HEK293 (cell line): ENCODE measurements at regions not wholly inside any gene's neighbourhood (a gene's known extent, or its start where the extent isn't known, plus 50 kb on each side); places are given as distances from the start of the nearest gene placed in this dataset.

ENCODE experiments used
- CTCF ChIA-PET: fragments of 350-600 bp; formaldehyde crosslinking; extraction: SDS; loops from one replicate; lab custom pipeline; 2021; ENCODE audit warnings: antibody characterized with exemption; lab: Yijun Ruan, JAX
- POLR2A ChIA-PET: fragments of 300-600 bp; formaldehyde crosslinking; extraction: SDS; loops from one replicate; lab custom pipeline; 2020; ENCODE audit warnings: antibody characterized with exemption, inconsistent platforms; lab: Yijun Ruan, JAX
- H3K27ac ChIP-seq: fragments of 200-500 bp; sonication (Bioruptor generic); 2 replicates; pipeline ENCODE4 v1.5.1; 2014; ENCODE audit warnings: low read depth, low read length, control low read depth, inconsistent platforms; ENCODE audit errors: extremely low read depth
- H3K36me3 ChIP-seq, 2 experiments: fragments of 200-500 bp in 1 of 2; sonication (Bioruptor generic) in 1 of 2; 1 replicate in 1 of 2; 2 replicates in 1 of 2; pipeline ENCODE4 v1.5.1; 2014 to 2017; ENCODE audit warnings: inconsistent platforms in 2 of 2, low read length in 2 of 2; ENCODE audit not compliant: control insufficient read depth in 2 of 2, insufficient read depth in 1 of 2
- H3K4me1 ChIP-seq: fragments of 200-500 bp; sonication (Bioruptor generic); 2 replicates; pipeline ENCODE4 v1.5.1; 2014; ENCODE audit warnings: mild to moderate bottlenecking, low read length, inconsistent platforms; ENCODE audit not compliant: control insufficient read depth, insufficient read depth
- H3K4me3 ChIP-seq: 2 replicates; pipeline ENCODE4 v1.5.1; 2011; ENCODE audit warnings: low read depth, mild to moderate bottlenecking, control low read depth, low read length, moderate library complexity
- H3K9me3 ChIP-seq: fragments of 200-500 bp; sonication (Bioruptor generic); 2 replicates; pipeline ENCODE4 v1.5.1; 2014; ENCODE audit warnings: low read depth, low read length, inconsistent platforms; ENCODE audit not compliant: control insufficient read depth, insufficient read depth
- AEBP2 ChIP-seq: fragments of 450-650 bp; formaldehyde crosslinking; IDR thresholded peaks from 2 replicates; pipeline ENCODE4 v1.5.1; 2016; ENCODE audit warnings: missing biosample characterization, missing genetic modification characterization, borderline replicate concordance
- GLIS1 ChIP-seq: fragments of 450-650 bp; formaldehyde crosslinking; IDR thresholded peaks from 2 replicates; pipeline ENCODE4 v1.5.1; 2016; ENCODE audit warnings: missing biosample characterization, missing genetic modification characterization
- HOXA7 ChIP-seq: sonication (generic); formaldehyde crosslinking; IDR thresholded peaks from 2 replicates; pipeline ENCODE4 v1.8.1; 2022; ENCODE audit warnings: missing genetic modification reagents, borderline replicate concordance
- HOXD13 ChIP-seq: sonication (generic); formaldehyde crosslinking; IDR thresholded peaks from 2 replicates; pipeline ENCODE4 v1.8.0; 2022; ENCODE audit warnings: missing genetic modification reagents, borderline replicate concordance
- OSR2 ChIP-seq: fragments of 450-650 bp; formaldehyde crosslinking; IDR thresholded peaks from 2 replicates; pipeline ENCODE4 v1.5.1; 2016; ENCODE audit warnings: missing biosample characterization, missing genetic modification characterization
- PATZ1 ChIP-seq: fragments of 450-650 bp; formaldehyde crosslinking; IDR thresholded peaks from 2 replicates; pipeline ENCODE4 v1.5.1; 2016; ENCODE audit warnings: missing biosample characterization, missing genetic modification characterization
- PRDM6 ChIP-seq: fragments of 450-650 bp; formaldehyde crosslinking; IDR thresholded peaks from 2 replicates; pipeline ENCODE4 v1.5.1; 2017; ENCODE audit warnings: missing biosample characterization, missing genetic modification characterization
- TSHZ1 ChIP-seq: fragments of 450-650 bp; formaldehyde crosslinking; IDR thresholded peaks from 2 replicates; pipeline ENCODE4 v1.5.1; 2016; ENCODE audit warnings: missing biosample characterization, missing genetic modification characterization, borderline replicate concordance
- ZFP37 ChIP-seq: fragments of 450-650 bp; formaldehyde crosslinking; IDR thresholded peaks from 2 replicates; pipeline ENCODE4 v1.5.1; 2016; ENCODE audit warnings: missing biosample characterization, missing genetic modification characterization
- ZFP69B ChIP-seq: fragments of 450-650 bp; formaldehyde crosslinking; IDR thresholded peaks from 2 replicates; pipeline ENCODE4 v1.5.1; 2016; ENCODE audit warnings: missing biosample characterization, missing genetic modification characterization
- ZNF112 ChIP-seq: fragments of 450-650 bp; formaldehyde crosslinking; IDR thresholded peaks from 2 replicates; pipeline ENCODE4 v1.5.0; 2017; ENCODE audit warnings: missing biosample characterization, missing genetic modification characterization
- ZNF132 ChIP-seq: fragments of 450-650 bp; formaldehyde crosslinking; IDR thresholded peaks from 2 replicates; pipeline ENCODE4 v1.5.1; 2017; ENCODE audit warnings: missing biosample characterization, missing genetic modification characterization, borderline replicate concordance
- ZNF140 ChIP-seq: fragments of 450-650 bp; formaldehyde crosslinking; IDR thresholded peaks from 2 replicates; pipeline ENCODE4 v1.5.1; 2016; ENCODE audit warnings: missing biosample characterization, missing genetic modification characterization
- ZNF169 ChIP-seq: fragments of 450-650 bp; formaldehyde crosslinking; IDR thresholded peaks from 2 replicates; pipeline ENCODE4 v1.5.1; 2016; ENCODE audit warnings: missing biosample characterization, missing genetic modification characterization
- ZNF19 ChIP-seq: fragments of 450-650 bp; formaldehyde crosslinking; IDR thresholded peaks from 2 replicates; pipeline ENCODE4; 2016; ENCODE audit warnings: missing biosample characterization, missing genetic modification characterization, low read depth
- ZNF513 ChIP-seq: fragments of 450-650 bp; IDR thresholded peaks from 2 replicates; pipeline ENCODE4 v1.5.1; 2018; ENCODE audit warnings: missing biosample characterization, missing genetic modification characterization
- ZNF561 ChIP-seq: fragments of 450-650 bp; IDR thresholded peaks from 2 replicates; pipeline ENCODE4 v1.5.1; 2018; ENCODE audit warnings: missing biosample characterization, missing genetic modification characterization, borderline replicate concordance
- ZNF571 ChIP-seq: fragments of 450-650 bp; formaldehyde crosslinking; IDR thresholded peaks from 2 replicates; pipeline ENCODE4 v1.5.0; 2017; ENCODE audit warnings: missing biosample characterization, missing genetic modification characterization
- ZNF629 ChIP-seq: fragments of 450-650 bp; formaldehyde crosslinking; IDR thresholded peaks from 2 replicates; pipeline ENCODE4 v1.5.1; 2017; ENCODE audit warnings: missing biosample characterization, missing genetic modification characterization
- ZNF777 ChIP-seq: fragments of 450-650 bp; formaldehyde crosslinking; IDR thresholded peaks from 2 replicates; pipeline ENCODE4 v1.5.1; 2017; ENCODE audit warnings: missing biosample characterization, missing genetic modification characterization, borderline replicate concordance
- ZNF792 ChIP-seq: fragments of 450-650 bp; formaldehyde crosslinking; IDR thresholded peaks from 2 replicates; pipeline ENCODE4 v1.5.1; 2016; ENCODE audit warnings: missing biosample characterization, missing genetic modification characterization
- ZNF830 ChIP-seq: fragments of 450-650 bp; IDR thresholded peaks from 2 replicates; pipeline ENCODE4 v1.5.0; 2018; ENCODE audit warnings: missing biosample characterization, missing genetic modification characterization, low read depth, mild to moderate bottlenecking, moderate library complexity

GRCh38 chr2:173708806-173709205, 256.4 kb downstream of the SP3 start (continued):
- TF ChIP-seq AEBP2 (no peak), ZFP69B (tag by site-specific recombination) (no peak), OSR2 (no peak), ZNF561 (tag by site-specific recombination) (no peak), ZNF112 (tag by site-specific recombination) (no peak), ZNF830 (no peak), ZNF169 (tag by site-specific recombination) (no peak), TSHZ1 (tag by site-specific recombination) (no peak), ZNF19 (no peak), ZNF140 (tag by site-specific recombination) (no peak)

GRCh38 chr2:173711816-173712215, 253.4 kb downstream of the SP3 start:
- no peak overlapping the region for H3K27ac ChIP-seq
- H3K4me1 ChIP-seq, result no peaks in the 10 kb centered on the region
- no peaks in the 10 kb centered on the region for H3K36me3 ChIP-seq
- H3K9me3 ChIP-seq, result no peaks in the 10 kb centered on the region
- ChIA-PET CTCF (interaction anchor here (1.2 kb wide), 1 partner anchor 15 kb away, joined by 3 read pairs; no protein-coding TSS in a partner anchor), POLR2A (no interaction called here)
- H3K4me3 ChIP-seq, result no peak overlapping the region
- TF ChIP-seq ZNF792 (tag by site-specific recombination) (no peak), ZNF132 (tag by site-specific recombination) (no peak), PRDM6 (no peak), HOXD13 (CRISPR knock-in tag) (no peak), HOXA7 (CRISPR knock-in tag) (no peak), ZNF777 (tag by site-specific recombination) (no peak), ZNF571 (tag by site-specific recombination) (no peak), GLIS1 (tag by site-specific recombination) (no peak), ZNF629 (no peak), ZFP37 (tag by site-specific recombination) (no peak), PATZ1 (tag by site-specific recombination) (no peak), ZNF513 (no peak)
